Spleen (tissue), 7 donors: ENCODE measurements at regions not wholly inside any gene's neighbourhood (a gene's known extent, or its start where the extent isn't known, plus 50 kb on each side); places are given as distances from the start of the nearest gene placed in this dataset.

Experiments
- CTCF ChIP-seq, 11 experiments: fragments of 200-600 bp in 7 of 11; fragments of 450-650 bp in 4 of 11; sonication (generic) in 4 of 11; IDR thresholded peaks in 8 of 11; conservative IDR thresholded peaks in 3 of 11; 1 replicate in 7 of 11; 2 replicates in 4 of 11; pipeline versions ENCODE4 v1.4.0 to v1.8.0; 2016 to 2021; ENCODE audit warnings: antibody characterized with exemption in 11 of 11, inconsistent platforms in 4 of 11, mild to moderate bottlenecking in 1 of 11
- POLR2A ChIP-seq, 3 donors: fragments of 450-650 bp; IDR thresholded peaks; one replicate each; pipeline ENCODE4 v1.5.1; 2017; ENCODE audit warnings: antibody characterized with exemption in 3 of 3, mild to moderate bottlenecking in 1 of 3
- POLR2AphosphoS5 ChIP-seq, 3 donors: sonication (generic); formaldehyde crosslinking; IDR thresholded peaks; one replicate each; pipeline ENCODE4 v1.5.1; 2017; ENCODE audit warnings: antibody characterized with exemption in 3 of 3
- donor health status: DM: no; HTN: no; CAD: no; lungs with moderate emphysema.
- donor health status: DM: no; HTN: no; CAD: no.
- donor health status: DM: no; HTN: no; CAD: no.

DNA sequence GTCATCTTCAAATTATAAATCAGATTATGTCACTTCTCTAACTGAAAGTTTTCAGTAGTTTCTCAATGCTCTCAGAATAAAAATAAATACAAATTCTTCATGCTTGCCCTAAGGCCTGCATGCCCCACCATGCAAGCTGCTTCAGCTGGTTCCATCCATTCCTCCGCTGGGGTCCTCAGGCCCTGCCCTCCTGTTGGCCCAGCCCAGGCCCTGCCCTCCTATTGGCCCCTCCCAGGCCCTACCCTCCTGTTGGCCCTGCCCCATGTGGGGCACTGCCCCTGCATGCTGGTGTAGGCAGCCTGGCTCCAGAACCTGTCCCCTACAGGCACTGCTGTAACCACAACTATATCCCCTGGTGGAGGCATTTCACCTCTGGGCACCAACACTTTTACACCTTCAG is 109.3 kb upstream of the TCERG1L start:
- TF ChIP-seq CTCF (IDR thresholded peaks at IDR 0.05 in 8 of 11, conservative IDR thresholded peaks at IDR 0.05 in 3 of 11) (no peak), POLR2A (IDR thresholded peaks at IDR 0.05) (no peak), POLR2AphosphoS5 (IDR thresholded peaks at IDR 0.05) (no peak)
